GM12878 (cell line): ENCODE measurements at regions not wholly inside any gene's neighbourhood (a gene's known extent, or its start where the extent isn't known, plus 50 kb on each side); places are given as distances from the start of the nearest gene placed in this dataset.

Source experiments
- ATAC-seq: fragments of 200-7000 bp; cut with Tn5 transposase; 3 replicates; pipeline ENCODE4 v1.9.1; 2020; ENCODE audit warnings: mild to moderate bottlenecking, moderate library complexity
- BruUV-seq: library from RNA; stranded (reverse); fragments of 400-500 nt; replicated peaks from 2 replicates; lab custom pipeline; 2021; lab: Mats Ljungman, UMichigan
- CTCF ChIA-PET: fragments of 300-600 bp; sonication (Branson Sonifier 250); formaldehyde crosslinking; extraction: SDS; loops from one replicate; lab custom pipeline; 2021; ENCODE audit warnings: inconsistent platforms; lab: Yijun Ruan, JAX
- POLR2A ChIA-PET: fragments of 350-600 bp; formaldehyde crosslinking; extraction: SDS; loops from one replicate; lab custom pipeline; 2021; ENCODE audit warnings: inconsistent platforms; lab: Charles Lee
- RAD21 ChIA-PET: fragments of 300-600 bp; sonication (Branson Sonifier 250); formaldehyde crosslinking; loops from one replicate; lab custom pipeline; 2023; ENCODE audit warnings: antibody characterized with exemption; ENCODE audit not compliant: unreplicated experiment; lab: Charles Lee
- SMC1A ChIA-PET: fragments of 300-600 bp; sonication (Branson Sonifier 250); formaldehyde crosslinking; loops from one replicate; lab custom pipeline; 2023; ENCODE audit not compliant: unreplicated experiment, uncharacterized antibody; lab: Charles Lee
- DNase-seq: peaks from one replicate; pipeline ENCODE4 v3.0.0-alpha.2; 2011; ENCODE audit warnings: low read depth, low spot score
- FAIRE-seq: peaks from 3 replicates; lab custom pipeline; 2011; peaks lifted over from hg19 to GRCh38; lab: Jason Lieb, UNC
- H2AFZ ChIP-seq: 2 replicates; pipeline ENCODE4 v1.6.0; 2011; ENCODE audit warnings: low read depth, low read length, control low read depth; ENCODE audit not compliant: control insufficient read depth
- H3K27ac ChIP-seq: 2 replicates; pipeline ENCODE4 v1.5.1; 2011; ENCODE audit warnings: control low read depth; ENCODE audit not compliant: control insufficient read depth, insufficient read depth
- H3K27me3 ChIP-seq, 2 experiments: replicated peaks in 1 of 2; 2 replicates each; pipeline versions ENCODE4 v1.6.0 to v1.6.1; 2011; ENCODE audit warnings: low read length in 1 of 2; ENCODE audit not compliant: control insufficient read depth in 2 of 2, insufficient read depth in 2 of 2
- H3K36me3 ChIP-seq, 2 experiments: 2 replicates each; pipeline ENCODE4 v1.5.1; 2011; ENCODE audit warnings: low read length in 1 of 2; ENCODE audit not compliant: control insufficient read depth in 2 of 2, insufficient read depth in 2 of 2
- H3K4me1 ChIP-seq: 2 replicates; pipeline ENCODE4 v1.6.1; 2011; ENCODE audit warnings: mild to moderate bottlenecking, low read length, moderate library complexity, mixed read lengths; ENCODE audit not compliant: control insufficient read depth, insufficient read depth
- H3K4me2 ChIP-seq: 2 replicates; pipeline ENCODE4 v1.6.0; 2011; ENCODE audit warnings: control low read depth; ENCODE audit not compliant: control insufficient read depth, insufficient read depth
- H3K4me3 ChIP-seq: fragments of 200-600 bp; sonication (generic); 2 replicates; pipeline ENCODE4 v1.5.1; 2016
- H3K79me2 ChIP-seq: 2 replicates; pipeline ENCODE4 v1.6.0; 2011; ENCODE audit warnings: low read length; ENCODE audit not compliant: control insufficient read depth, insufficient read depth
- H3K9ac ChIP-seq: 2 replicates; pipeline ENCODE4 v1.8.0; 2011; ENCODE audit warnings: low read length, control low read depth, mixed read lengths; ENCODE audit not compliant: control insufficient read depth, insufficient read depth
- H3K9me3 ChIP-seq: replicated peaks from 3 replicates; pipeline ENCODE4 v1.5.1; 2011; ENCODE audit warnings: mild to moderate bottlenecking, low read length; ENCODE audit not compliant: control insufficient read depth, insufficient read depth
- H4K20me1 ChIP-seq: 2 replicates; pipeline ENCODE4 v1.6.0; 2011; ENCODE audit not compliant: control insufficient read depth, insufficient read depth
- ATF7 ChIP-seq: fragments of 450-650 bp; IDR thresholded peaks from 2 replicates; pipeline ENCODE4 v1.6.1; 2016; ENCODE audit warnings: low read depth, mild to moderate bottlenecking
- HDAC6 ChIP-seq: fragments of 200-600 bp; sonication (generic); IDR thresholded peaks from one replicate; pipeline ENCODE4 v1.8.0; 2017; ENCODE audit warnings: antibody characterized with exemption; ENCODE audit not compliant: unreplicated experiment
- NRF1 ChIP-seq: conservative IDR thresholded peaks from 2 replicates; pipeline ENCODE4 v1.6.1; 2011; ENCODE audit warnings: mild to moderate bottlenecking, low read depth, low read length, improper control_type of control experiment
- RUNX3 ChIP-seq: IDR thresholded peaks from 2 replicates; pipeline ENCODE4 v1.6.1; 2012; ENCODE audit warnings: low read length, inconsistent platforms
- WGBS: methylation state at CpG from one replicate; pipeline ENCODE4 v1.1.6; 2016; ENCODE audit warnings: low lambda C conversion rate; ENCODE audit not compliant: insufficient replicate concordance, insufficient coverage; ENCODE audit errors: missing lambda C conversion rate; 5-methylcytosine and 5-hydroxymethylcytosine counted together
- in situ Hi-C: fragments of 300-500 bp; cut with MboI; formaldehyde crosslinking; loops from 9 replicates; pipeline ENCODE4 v1.14.3; 2018; ENCODE audit warnings: mixed read lengths
- intact Hi-C: fragments of 100-400 bp; cut with micrococcal nuclease; formaldehyde crosslinking; loops from one replicate; pipeline ENCODE4 v1.14.2; 2022; ENCODE audit not compliant: unreplicated experiment
- TF ChIP-seq, protein P1 (sequence below): IDR thresholded peaks from 2 replicates; pipeline ENCODE4 v1.6.1; 2012; ENCODE audit warnings: low read length, inconsistent platforms
- TF ChIP-seq, protein P2 (sequence below): IDR thresholded peaks from 2 replicates; pipeline ENCODE4 v1.6.1; 2012; ENCODE audit warnings: low read depth, low read length, improper control_type of control experiment
- TF ChIP-seq, protein P3 (sequence below): fragments of 450-650 bp; IDR thresholded peaks from 2 replicates; pipeline ENCODE4 v1.6.1; 2017; ENCODE audit warnings: mild to moderate bottlenecking, moderate library complexity
- TF ChIP-seq, protein P4 (sequence below): fragments of 450-650 bp; IDR thresholded peaks from 2 replicates; pipeline ENCODE4 v1.6.1; 2017; ENCODE audit warnings: mild to moderate bottlenecking
- TF ChIP-seq, protein P5 (sequence below): fragments of 450-650 bp; formaldehyde crosslinking; IDR thresholded peaks from 2 replicates; pipeline ENCODE4 v1.4.0; 2022; ENCODE audit warnings: mild to moderate bottlenecking, moderate library complexity

DNA sequence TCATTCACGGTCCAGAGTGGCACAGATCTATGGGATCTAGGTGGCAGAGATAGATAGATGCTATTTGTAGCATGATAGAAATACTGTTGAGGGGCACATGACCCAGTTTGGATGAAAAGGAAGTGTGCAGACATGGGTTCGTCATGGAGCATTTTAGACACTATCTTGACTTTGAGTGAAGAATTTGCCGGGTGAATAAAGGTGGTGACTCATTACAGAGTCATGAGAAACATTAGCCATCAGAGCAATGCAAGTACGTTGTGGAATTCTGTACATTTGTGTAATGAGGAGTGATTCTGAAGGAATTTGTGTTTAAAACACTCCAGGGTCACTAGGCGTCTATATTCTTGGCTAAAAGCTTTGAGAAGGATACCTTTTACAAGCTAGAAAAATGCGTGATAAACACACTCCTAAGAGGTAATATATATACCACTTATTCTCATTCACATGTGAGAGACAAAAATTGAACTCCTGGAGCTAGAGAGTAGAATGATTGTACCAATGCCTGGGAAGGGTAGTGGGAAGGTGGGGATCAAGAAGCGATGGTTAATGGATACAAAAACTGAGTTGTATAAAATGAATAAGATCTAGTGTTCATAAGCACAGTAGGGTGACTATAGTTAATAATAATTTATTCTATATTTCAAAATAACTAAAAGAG is 593.7 kb upstream of the LUZP2 start (continued):
- TF ChIP-seq, protein P1, sequence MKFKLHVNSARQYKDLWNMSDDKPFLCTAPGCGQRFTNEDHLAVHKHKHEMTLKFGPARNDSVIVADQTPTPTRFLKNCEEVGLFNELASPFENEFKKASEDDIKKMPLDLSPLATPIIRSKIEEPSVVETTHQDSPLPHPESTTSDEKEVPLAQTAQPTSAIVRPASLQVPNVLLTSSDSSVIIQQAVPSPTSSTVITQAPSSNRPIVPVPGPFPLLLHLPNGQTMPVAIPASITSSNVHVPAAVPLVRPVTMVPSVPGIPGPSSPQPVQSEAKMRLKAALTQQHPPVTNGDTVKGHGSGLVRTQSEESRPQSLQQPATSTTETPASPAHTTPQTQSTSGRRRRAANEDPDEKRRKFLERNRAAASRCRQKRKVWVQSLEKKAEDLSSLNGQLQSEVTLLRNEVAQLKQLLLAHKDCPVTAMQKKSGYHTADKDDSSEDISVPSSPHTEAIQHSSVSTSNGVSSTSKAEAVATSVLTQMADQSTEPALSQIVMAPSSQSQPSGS = no peak
- TF ChIP-seq HDAC6 = no peak
- TF ChIP-seq, protein P2, sequence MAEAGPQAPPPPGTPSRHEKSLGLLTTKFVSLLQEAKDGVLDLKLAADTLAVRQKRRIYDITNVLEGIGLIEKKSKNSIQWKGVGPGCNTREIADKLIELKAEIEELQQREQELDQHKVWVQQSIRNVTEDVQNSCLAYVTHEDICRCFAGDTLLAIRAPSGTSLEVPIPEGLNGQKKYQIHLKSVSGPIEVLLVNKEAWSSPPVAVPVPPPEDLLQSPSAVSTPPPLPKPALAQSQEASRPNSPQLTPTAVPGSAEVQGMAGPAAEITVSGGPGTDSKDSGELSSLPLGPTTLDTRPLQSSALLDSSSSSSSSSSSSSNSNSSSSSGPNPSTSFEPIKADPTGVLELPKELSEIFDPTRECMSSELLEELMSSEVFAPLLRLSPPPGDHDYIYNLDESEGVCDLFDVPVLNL = no peak
- TF ChIP-seq, protein P3, sequence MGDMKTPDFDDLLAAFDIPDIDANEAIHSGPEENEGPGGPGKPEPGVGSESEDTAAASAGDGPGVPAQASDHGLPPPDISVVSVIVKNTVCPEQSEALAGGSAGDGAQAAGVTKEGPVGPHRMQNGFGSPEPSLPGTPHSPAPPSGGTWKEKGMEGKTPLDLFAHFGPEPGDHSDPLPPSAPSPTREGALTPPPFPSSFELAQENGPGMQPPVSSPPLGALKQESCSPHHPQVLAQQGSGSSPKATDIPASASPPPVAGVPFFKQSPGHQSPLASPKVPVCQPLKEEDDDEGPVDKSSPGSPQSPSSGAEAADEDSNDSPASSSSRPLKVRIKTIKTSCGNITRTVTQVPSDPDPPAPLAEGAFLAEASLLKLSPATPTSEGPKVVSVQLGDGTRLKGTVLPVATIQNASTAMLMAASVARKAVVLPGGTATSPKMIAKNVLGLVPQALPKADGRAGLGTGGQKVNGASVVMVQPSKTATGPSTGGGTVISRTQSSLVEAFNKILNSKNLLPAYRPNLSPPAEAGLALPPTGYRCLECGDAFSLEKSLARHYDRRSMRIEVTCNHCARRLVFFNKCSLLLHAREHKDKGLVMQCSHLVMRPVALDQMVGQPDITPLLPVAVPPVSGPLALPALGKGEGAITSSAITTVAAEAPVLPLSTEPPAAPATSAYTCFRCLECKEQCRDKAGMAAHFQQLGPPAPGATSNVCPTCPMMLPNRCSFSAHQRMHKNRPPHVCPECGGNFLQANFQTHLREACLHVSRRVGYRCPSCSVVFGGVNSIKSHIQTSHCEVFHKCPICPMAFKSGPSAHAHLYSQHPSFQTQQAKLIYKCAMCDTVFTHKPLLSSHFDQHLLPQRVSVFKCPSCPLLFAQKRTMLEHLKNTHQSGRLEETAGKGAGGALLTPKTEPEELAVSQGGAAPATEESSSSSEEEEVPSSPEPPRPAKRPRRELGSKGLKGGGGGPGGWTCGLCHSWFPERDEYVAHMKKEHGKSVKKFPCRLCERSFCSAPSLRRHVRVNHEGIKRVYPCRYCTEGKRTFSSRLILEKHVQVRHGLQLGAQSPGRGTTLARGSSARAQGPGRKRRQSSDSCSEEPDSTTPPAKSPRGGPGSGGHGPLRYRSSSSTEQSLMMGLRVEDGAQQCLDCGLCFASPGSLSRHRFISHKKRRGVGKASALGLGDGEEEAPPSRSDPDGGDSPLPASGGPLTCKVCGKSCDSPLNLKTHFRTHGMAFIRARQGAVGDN = no peak

DNA sequence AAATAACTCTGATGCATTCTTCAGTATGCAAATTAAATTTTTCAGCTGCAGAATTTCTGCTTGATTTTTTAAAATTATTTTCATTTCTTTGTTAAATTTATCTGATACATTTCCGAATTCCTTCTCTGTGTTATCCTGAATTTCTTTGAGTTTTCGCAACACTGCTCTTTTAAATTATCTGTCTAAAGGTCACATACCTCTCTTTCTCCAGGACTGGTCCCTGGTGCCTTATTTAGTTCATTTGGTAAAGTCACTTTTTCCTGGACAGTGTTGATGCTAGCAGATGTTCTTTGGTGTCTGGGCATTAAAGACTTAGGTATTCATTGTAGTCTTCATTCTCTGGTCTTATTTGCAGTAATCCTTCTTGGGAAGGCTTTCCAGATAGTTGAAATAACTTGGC is 577.4 kb upstream of the LUZP2 start:
- no TSS peak for BruUV-seq
- WGBS = 11% methylated on average over 2 of the region's 2 CpGs
- no peak for TF ChIP-seq NRF1
- no peak for TF ChIP-seq RUNX3
- TF ChIP-seq, protein P4, sequence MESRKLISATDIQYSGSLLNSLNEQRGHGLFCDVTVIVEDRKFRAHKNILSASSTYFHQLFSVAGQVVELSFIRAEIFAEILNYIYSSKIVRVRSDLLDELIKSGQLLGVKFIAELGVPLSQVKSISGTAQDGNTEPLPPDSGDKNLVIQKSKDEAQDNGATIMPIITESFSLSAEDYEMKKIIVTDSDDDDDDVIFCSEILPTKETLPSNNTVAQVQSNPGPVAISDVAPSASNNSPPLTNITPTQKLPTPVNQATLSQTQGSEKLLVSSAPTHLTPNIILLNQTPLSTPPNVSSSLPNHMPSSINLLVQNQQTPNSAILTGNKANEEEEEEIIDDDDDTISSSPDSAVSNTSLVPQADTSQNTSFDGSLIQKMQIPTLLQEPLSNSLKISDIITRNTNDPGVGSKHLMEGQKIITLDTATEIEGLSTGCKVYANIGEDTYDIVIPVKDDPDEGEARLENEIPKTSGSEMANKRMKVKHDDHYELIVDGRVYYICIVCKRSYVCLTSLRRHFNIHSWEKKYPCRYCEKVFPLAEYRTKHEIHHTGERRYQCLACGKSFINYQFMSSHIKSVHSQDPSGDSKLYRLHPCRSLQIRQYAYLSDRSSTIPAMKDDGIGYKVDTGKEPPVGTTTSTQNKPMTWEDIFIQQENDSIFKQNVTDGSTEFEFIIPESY = no peak
- TF ChIP-seq, protein P5, sequence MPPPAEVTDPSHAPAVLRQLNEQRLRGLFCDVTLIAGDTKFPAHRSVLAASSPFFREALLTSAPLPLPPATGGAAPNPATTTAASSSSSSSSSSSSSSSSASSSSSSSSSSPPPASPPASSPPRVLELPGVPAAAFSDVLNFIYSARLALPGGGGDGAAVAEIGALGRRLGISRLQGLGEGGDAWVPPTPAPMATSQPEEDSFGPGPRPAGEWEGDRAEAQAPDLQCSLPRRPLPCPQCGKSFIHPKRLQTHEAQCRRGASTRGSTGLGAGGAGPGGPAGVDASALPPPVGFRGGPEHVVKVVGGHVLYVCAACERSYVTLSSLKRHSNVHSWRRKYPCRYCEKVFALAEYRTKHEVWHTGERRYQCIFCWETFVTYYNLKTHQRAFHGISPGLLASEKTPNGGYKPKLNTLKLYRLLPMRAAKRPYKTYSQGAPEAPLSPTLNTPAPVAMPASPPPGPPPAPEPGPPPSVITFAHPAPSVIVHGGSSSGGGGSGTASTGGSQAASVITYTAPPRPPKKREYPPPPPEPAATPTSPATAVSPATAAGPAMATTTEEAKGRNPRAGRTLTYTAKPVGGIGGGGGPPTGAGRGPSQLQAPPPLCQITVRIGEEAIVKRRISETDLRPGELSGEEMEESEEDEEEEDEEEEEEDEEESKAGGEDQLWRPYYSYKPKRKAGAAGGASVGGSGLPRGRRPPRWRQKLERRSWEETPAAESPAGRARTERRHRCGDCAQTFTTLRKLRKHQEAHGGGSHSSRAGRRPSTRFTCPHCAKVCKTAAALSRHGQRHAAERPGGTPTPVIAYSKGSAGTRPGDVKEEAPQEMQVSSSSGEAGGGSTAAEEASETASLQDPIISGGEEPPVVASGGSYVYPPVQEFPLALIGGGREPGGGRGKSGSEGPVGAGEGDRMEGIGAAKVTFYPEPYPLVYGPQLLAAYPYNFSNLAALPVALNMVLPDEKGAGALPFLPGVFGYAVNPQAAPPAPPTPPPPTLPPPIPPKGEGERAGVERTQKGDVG (CRISPR knock-in tag) = no peak
- no peak for TF ChIP-seq ATF7

More for the DNA sequence above, 577.4 kb upstream of the LUZP2 start:
- H2AFZ ChIP-seq = no peak overlapping the region
- no peaks in the 10 kb centered on the region for H3K4me1 ChIP-seq
- no peaks in the 10 kb centered on the region for H3K36me3 ChIP-seq
- DNase-seq (no peak), ATAC-seq (no peak), FAIRE-seq (no peak)
- no peak overlapping the region for H3K9ac ChIP-seq
- intact Hi-C loops (no loop called here), in situ Hi-C loops (no loop called here)
- ChIA-PET SMC1A (no interaction called here), POLR2A (no interaction called here), RAD21 (no interaction called here), CTCF (no interaction called here)
- no peaks in the 10 kb centered on the region for H3K9me3 ChIP-seq
- no peaks in the 10 kb centered on the region for H3K27me3 ChIP-seq
- no peak overlapping the region for H3K4me3 ChIP-seq
- no peaks in the 10 kb centered on the region for H3K79me2 ChIP-seq
- H3K4me2 ChIP-seq = no peak overlapping the region
- H3K27ac ChIP-seq = no peak overlapping the region
- H4K20me1 ChIP-seq = no peaks in the 10 kb centered on the region
